HG02973 (cell line): ENCODE measurements at regions not wholly inside any gene's neighbourhood (a gene's known extent, or its start where the extent isn't known, plus 50 kb on each side); places are given as distances from the start of the nearest gene placed in this dataset.

ENCODE experiments used
- ATAC-seq: cut with Tn5 transposase; IDR thresholded peaks from one replicate; pipeline ENCODE4 v1.9.1; 2021; ENCODE audit warnings: moderate library complexity; ENCODE audit not compliant: unreplicated experiment

DNA sequence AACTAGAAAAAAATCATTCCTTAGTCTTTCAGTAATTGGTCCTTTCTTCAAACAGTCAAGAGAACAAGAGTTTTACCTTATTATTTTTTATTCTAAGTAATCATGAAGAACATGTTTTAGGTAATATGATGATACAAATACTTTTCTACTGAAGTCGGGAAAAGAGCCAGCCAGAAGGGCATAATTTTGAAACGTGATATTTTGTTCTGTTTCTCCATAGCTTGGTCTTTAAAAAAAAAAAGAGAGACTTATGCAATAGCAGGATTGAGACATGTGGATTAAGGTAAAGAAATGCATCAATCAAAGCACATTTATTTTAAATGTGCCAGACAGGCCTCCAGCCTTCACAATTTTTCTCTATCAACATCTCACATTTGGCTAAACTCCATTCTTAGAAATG lies 1016.8 kb downstream of the CNTNAP5 start:
- ATAC-seq = no peak

- ATAC-seq = no peak
Observed at GRCh38 chr2:125042727-125043126, 1017.6 kb downstream of the CNTNAP5 start.

- no peak for ATAC-seq
Observed at GRCh38 chr2:125070726-125071505, 1045.8 kb downstream of the CNTNAP5 start.

- no peak for ATAC-seq
Observed at GRCh38 chr2:125073440-125073839, 1048.4 kb downstream of the CNTNAP5 start.

DNA sequence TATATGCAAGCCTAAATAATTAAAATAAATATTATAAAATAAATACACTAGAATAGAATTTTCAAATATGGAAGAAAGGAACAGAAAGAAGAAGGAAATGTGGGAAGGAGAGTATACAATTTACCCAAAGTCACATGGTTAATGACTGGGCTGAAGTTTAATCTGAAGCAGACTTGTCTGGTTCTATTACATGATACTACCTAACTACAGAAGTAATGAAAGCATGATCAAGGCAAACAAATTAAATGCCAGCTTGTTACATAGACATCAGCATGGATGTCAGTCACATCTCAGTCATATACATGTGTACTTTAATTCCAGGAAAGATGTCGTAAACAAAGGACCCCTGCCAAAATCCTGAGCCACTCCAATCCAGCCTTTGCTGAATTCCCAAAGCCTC lies 1060.8 kb downstream of the CNTNAP5 start:
- no peak for ATAC-seq

DNA sequence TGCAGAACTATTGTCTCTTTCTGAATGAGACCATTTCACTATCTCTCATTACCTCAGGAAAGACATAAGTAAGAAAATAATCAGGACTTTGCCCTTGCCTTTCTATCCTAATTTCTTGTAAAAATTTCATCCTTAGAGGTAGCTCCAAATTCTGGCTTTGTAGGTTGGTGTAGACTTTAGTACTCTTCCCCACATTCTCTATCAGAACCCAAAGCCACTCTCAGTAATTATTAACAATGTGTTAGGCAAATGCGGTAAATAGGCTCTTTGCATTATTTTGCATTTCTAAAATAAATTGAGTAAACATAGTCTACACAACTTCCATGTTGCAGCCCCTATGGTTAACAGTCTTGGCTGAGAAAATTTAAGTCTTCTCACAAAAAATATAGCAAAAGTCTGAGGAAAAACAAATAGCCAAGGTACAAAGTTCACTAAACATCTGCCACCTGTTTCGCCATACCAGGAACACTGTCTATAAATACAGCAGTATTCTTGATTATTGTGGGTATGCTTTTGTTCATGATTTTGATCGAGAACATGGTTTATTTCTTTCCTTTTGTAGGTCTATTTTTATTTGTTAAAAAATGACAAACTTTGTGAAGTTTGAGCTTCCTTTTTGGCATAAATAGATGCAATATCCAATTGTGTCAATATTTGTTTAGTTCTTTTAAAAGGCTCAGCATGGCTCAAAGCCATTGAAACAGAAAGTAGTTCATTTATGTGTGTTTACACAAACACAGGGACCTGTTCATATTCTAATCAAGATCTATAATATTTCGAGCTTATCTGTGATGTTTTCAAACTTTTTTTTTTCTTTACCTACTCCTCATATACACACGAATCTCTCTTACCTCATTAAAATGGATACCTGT lies 1061.5 kb downstream of the CNTNAP5 start:
- no peak for ATAC-seq

- ATAC-seq = no peak
Observed at GRCh38 chr2:125092276-125093009, 1067.4 kb downstream of the CNTNAP5 start.

DNA sequence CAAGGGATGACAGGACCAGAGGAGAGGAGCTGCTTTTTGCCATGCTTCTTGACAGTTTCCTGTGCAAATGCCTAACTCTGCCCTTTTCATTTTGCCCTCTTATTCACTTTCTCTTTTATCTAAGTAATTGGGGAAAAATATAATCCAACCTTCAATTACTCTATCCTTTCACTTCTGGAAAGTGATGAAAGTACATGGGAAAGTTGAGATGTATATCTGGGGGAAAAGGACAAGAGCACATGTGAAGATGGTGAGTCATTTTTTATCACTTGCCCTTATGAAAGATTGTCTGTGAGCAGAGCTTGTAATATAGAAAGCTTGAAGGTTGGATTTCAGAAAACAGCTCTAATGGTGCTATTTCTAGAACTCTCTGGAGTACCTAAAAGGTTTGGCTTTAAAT lies 1070.7 kb downstream of the CNTNAP5 start:
- ATAC-seq = no peak

GRCh38 chr2:125106710-125107109 lies 1081.6 kb downstream of the CNTNAP5 start:
- no peak for ATAC-seq

DNA sequence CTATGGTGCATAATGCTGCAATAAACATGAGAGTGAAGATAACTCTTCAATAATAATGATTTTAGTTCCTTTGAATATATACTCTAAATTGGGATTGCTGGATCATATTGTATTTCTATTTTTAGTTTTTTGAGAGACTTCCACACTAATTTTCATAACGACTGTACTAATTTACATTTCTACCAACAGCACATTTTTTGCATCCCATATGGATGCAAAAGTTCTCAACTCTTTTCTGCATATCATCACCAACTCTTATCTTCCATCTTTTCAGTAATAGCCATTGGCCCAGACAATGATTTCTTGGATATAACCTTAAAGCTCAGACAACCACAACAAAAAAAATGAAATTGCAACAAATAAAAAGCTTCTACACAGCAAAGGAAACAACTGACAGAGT lies 1082.4 kb downstream of the CNTNAP5 start:
- ATAC-seq = no peak

DNA sequence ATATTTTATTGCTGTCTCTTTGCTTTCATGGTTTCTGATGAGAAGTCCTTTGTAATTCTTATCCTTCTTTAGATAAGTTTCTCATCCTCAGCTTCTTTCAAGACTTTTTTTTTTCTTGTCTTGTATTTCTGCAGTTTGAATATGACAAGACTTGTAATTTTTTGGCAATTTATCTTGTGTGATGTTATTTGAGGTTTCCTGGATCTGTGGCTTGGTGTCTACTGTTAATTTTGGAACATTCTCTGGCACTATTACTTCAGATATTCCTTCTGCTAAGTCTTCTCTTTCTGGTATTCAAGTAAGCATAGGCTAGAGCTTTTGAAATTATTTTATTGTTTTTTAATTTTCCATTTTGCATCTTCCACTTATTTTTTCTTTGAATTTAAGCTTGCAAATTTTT lies 1083.2 kb downstream of the CNTNAP5 start:
- no peak for ATAC-seq

- ATAC-seq = no peak
Observed at GRCh38 chr2:125125902-125126301, 1100.8 kb downstream of the CNTNAP5 start.

DNA sequence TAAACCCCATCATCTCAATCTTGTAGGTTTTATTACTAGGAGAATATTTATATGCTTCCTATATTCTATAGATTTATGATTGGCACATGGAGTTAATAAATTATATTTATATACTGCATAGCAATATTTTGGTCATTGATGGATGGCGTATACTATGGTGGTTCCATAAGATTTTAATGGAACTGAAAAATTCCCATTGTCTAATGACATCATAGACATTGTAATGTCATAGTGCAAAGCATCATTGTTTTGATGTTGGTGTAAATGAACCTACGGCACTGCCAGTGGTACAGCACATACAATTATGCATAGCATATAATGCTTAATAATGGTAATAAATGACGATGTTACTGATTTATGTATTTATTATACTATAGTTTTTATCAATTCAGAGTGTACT lies 1135.9 kb downstream of the CNTNAP5 start:
- ATAC-seq = no peak

GRCh38 chr2:125167152-125167551 lies 1142.1 kb downstream of the CNTNAP5 start:
- ATAC-seq = no peak

DNA sequence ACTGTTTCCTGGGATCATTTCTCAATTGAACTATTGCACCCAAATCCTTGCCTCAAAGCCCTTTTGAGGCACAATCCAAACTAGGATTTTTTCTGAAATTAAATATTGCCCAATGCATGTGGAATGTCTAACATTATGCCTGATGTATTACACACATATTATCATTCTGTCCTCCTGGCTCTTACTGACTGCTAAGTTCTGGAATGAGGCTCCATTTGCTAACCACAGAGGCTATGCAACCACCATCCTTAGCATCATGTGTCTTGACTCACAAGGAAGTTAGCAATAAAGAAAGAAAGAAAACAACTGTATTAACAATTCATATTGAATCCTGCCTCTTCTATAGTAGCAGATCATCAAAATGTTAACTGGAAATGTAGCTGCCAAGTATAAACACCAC lies 1142.7 kb downstream of the CNTNAP5 start:
- ATAC-seq = no peak

DNA sequence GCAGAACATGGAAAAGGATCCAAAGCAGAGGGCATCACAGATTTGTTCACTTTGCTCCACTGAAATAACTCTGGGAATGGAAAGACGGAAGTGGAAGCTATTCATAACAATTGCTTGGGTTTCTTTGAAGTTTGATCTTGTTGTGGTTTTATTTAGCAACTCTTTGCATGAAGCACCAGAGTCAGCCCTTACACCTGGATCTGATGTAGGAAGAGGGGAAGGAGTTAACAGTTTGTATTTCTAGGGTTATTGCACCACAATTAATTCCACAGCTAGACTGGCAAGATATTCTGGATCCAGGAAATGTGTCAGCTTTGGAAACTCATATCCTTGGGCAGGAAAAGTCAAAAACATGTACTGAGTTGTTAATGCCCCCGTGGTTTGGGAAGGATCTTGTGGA lies 1143.4 kb downstream of the CNTNAP5 start:
- ATAC-seq = no peak

DNA sequence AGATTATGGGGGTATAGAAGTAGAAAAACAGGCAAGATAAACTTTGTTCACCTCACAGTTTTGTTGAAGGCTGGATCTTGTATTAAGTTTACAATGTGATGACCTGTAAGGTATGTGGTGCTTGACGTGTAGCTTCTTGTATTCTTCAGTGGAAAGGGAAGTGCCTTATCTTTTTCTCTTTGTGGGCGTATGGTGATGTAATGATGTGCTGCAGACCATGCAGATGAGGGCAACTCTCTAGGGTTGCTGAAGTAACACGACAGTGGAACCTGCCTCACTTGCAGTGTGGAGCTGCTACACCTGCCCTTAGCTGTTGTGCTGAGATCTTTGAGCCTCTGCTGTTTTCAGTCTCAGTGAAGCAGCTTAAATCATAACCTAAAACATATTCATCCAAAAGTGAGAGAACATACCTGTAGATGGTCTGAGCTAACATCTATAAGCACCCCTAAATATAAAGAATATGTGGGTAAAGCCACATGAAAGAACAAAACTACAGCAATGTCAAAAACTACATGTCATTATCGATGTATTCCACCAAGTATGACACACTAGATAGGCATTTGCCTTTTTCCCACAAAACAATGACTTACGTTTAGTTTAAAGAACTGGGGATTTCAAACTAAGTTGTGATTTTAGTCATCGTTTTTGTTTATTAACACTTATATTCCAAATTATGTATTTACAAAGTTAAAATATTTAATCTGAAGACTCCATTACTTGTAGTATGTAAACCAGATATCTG lies 1144.1 kb downstream of the CNTNAP5 start:
- ATAC-seq = no peak

DNA sequence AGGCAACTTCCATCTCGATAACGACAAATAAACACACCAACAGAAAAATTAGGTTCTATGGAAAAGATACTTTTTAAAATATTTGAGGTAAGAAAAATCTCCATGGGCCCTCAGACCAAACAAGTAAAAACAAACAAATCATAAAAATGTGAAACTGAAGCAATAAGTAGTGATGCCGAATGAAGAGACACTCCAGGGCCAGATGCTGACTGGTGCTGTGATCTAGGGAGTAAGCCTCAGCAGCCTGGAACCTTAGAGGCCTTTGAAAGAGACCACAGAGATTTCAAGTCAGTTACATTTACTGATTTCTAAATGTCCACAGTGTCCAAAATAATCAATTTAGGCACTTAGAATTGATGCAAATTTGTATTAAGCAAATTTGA lies 1144.7 kb downstream of the CNTNAP5 start:
- ATAC-seq = no peak

- no peak for ATAC-seq
Observed at GRCh38 chr2:125172181-125172580, 1147.1 kb downstream of the CNTNAP5 start.

DNA sequence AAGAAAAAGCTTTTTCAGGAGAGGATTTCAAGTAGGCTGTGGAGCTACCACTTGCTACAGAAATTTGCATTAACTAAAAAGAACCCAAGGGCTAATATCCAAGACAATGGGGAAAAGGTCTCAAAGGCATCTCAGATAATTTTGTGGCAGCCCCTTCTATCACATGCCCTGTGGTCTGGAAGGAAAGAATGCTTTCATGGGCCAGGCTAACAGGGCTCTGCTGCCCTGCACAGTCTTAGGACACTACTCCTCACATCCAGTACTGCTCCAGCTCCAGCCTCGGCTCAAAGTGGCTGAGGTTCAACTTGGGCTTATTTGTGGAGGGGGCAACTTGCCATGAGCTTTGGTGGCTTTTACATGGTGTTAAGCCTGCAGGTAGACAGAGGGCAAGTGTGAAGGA lies 1150.3 kb downstream of the CNTNAP5 start:
- ATAC-seq = no peak
